IPS-20b (cell line): ENCODE measurements at regions not wholly inside any gene's neighbourhood (a gene's known extent, or its start where the extent isn't known, plus 50 kb on each side); places are given as distances from the start of the nearest gene placed in this dataset.
"Not testable (repeated sequence)": the region's sequence is repeated elsewhere in the genome, so short reads cannot be mapped to it uniquely, and the experiment has no call there.

Experiments used
- H3K27ac ChIP-seq: one replicate; pipeline ENCODE4 v1.5.1; 2013; ENCODE audit warnings: low read length
- H3K27me3 ChIP-seq: 2 replicates; pipeline ENCODE4 v1.6.1; 2013; ENCODE audit warnings: mild to moderate bottlenecking, low read length, inconsistent platforms; ENCODE audit not compliant: insufficient read depth
- H3K36me3 ChIP-seq: 2 replicates; pipeline ENCODE4 v1.6.1; 2013; ENCODE audit warnings: low read depth, mild to moderate bottlenecking, inconsistent platforms, low read length, moderate library complexity; ENCODE audit not compliant: insufficient read depth
- H3K4me1 ChIP-seq: 2 replicates; pipeline ENCODE4 v1.6.1; 2013; ENCODE audit warnings: mild to moderate bottlenecking, control low read depth, inconsistent platforms, low read length, moderate library complexity; ENCODE audit not compliant: insufficient read depth
- H3K4me3 ChIP-seq: 2 replicates; pipeline ENCODE4 v1.5.1; 2013; ENCODE audit warnings: mild to moderate bottlenecking, low read length, inconsistent platforms
- H3K9ac ChIP-seq: 2 replicates; pipeline ENCODE4 v1.6.1; 2013; ENCODE audit warnings: low read depth, mild to moderate bottlenecking, inconsistent platforms, low read length, moderate library complexity
- H3K9me3 ChIP-seq: 2 replicates; pipeline ENCODE4 v1.6.1; 2013; ENCODE audit warnings: mild to moderate bottlenecking, low read depth, low read length, inconsistent platforms; ENCODE audit not compliant: insufficient read depth

DNA sequence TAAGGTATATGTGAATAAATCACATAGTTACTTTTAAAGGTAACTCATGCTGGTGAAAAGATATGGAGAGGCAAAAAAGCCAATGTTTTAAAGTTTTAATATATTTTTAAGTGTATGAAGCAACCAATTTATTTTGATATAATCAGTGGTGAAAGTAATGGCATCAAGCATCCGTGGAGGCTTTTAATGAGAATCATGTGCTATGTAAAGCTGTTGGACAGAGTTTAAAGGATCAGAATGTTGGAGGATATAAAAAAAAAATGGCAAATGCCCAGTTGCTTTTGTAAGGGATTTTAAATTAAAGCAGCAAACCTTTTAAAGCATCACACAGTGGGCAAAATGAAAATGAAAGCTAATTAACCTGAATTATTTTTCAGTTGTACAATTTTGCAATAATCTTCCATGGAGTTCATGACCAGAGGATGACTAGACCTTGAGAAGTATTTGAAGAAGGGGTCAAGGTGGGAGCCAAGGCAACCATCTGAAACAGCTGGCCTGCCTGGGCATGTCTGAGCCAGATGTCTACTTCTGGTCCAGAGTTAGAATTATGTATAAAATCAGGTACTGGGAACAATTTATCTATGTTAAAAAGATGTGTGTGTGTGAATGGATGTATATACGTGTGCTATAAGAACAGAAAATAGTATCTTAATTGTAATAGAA, 1007.9 kb downstream of the LTN1 start:
- not testable (repeated sequence) for H3K9me3 ChIP-seq, H3K36me3 ChIP-seq, H3K27ac ChIP-seq, H3K9ac ChIP-seq, H3K27me3 ChIP-seq, H3K4me3 ChIP-seq, H3K4me1 ChIP-seq

DNA sequence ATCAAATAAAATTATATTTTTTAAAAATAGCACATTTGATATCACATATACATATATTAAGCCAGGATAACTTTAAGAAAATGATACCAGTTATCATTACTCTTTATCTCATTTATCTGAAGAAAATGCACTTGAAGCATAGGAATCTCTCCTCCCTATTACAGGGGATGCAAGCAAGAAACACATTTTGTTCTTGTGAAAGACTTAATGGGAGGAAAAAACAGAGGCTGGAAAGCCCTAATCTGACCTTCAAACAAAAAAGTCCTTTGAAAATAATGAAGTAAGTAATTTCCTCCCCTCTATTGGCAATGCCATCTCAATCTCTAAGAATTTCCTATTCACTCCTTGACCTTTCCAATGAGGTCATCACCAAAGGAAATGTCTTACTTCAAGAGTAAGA, 1012.6 kb upstream of the ADAMTS5 start:
- H3K27ac ChIP-seq, H3K36me3 ChIP-seq, H3K9me3 ChIP-seq, H3K9ac ChIP-seq, H3K4me3 ChIP-seq, H3K27me3 ChIP-seq, H3K4me1 ChIP-seq: not testable (repeated sequence)

DNA sequence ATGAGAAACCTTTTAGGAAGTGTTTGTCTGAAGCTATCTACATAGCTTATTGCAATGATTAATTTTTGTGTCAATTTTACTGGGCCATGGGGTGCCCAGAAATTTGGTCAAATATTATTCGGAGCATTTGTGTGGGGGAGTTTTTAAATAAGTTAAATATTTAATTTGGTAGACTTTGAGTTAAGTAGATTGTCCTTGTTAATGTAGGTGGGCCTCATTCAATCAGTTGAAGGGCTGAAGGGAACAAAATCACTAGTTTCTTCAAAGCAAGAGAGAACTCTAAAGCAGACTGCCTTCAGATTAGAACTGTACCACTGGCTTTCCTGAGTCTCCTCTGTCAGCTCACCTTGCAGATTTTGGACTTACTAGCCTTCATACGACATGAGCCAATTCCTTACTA, 1008.6 kb upstream of the ADAMTS5 start:
- no peaks in the 10 kb centered on the region for H3K36me3 ChIP-seq
- H3K9me3 ChIP-seq, result no peaks in the 10 kb centered on the region
- H3K9ac ChIP-seq, result no peak overlapping the region
- no peaks in the 10 kb centered on the region for H3K27me3 ChIP-seq
- no peak overlapping the region for H3K4me3 ChIP-seq
- no peak overlapping the region for H3K27ac ChIP-seq
- H3K4me1 ChIP-seq, result no peaks in the 10 kb centered on the region

DNA sequence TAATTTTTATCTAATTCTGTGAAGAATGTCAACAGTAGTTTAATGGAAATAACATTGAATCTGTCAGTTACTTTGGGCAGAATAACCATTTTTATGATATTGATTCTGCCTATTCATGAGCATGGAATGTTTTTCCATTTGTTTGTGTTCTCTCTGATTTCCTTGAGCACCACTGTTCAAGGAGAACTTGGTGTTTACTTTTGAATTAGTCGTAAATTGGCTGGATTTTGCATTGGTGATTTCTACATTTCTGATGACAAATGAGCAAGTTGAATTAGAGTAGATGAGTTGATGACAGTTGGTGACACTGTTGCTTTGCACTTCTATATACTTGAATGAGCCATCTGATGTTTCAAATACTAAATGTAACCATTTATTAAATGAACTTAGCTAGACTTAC, 1007.3 kb upstream of the ADAMTS5 start:
- H3K36me3 ChIP-seq, H3K4me1 ChIP-seq, H3K9ac ChIP-seq, H3K4me3 ChIP-seq, H3K27me3 ChIP-seq, H3K27ac ChIP-seq, H3K9me3 ChIP-seq: not testable (repeated sequence)

DNA sequence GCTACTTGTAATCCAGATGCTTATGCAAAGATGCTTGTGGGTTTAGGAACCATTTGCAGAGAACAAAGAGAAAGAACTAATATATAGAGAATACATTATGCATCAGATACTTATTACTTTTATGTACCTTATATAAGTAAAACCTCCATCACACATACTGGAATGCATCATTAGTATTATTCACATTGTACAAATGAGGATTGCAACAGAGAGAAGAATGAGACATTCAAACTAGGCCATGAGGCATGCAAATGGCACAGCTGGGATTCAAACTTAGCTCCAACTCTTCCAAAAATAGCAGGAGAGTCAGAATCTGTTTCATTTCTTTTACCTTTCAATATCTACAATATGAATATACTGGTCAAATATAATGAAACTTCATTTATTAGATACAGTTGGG, 1001.4 kb upstream of the ADAMTS5 start:
- H3K27me3 ChIP-seq, H3K9me3 ChIP-seq, H3K27ac ChIP-seq, H3K4me1 ChIP-seq, H3K4me3 ChIP-seq, H3K9ac ChIP-seq, H3K36me3 ChIP-seq: not testable (repeated sequence)

DNA sequence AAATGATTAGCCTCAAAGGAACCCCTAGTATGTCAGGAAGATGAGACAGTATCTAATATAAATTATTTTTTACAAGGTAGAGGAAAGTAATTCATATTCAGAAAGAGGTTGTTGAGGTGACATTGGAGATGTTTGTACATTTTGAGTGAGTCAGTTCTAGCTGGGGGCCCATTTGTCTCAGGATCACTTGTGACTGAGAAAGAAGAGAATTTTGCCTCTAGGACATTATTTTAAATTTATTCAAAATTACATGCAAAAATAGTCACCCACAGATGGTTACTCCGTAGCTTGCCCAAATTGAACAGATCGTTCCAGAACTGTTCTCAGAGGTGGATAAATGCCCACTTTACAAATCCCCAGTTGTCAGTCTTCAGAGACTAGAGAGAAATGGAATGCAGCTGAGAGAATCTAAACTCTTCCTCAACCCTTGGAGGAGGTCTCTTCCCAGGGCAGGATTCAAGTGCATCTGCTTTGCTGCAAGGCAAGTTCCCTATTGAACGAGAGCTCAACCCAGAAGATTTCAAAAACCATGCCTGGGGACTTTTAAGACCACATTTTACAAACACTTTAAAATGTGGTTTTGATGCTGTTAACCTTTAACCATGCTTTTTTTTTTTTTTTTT, 987.8 kb upstream of the ADAMTS5 start:
- H3K36me3 ChIP-seq, result no peaks in the 10 kb centered on the region
- no peak overlapping the region for H3K27ac ChIP-seq
- H3K4me3 ChIP-seq, result no peak overlapping the region
- H3K27me3 ChIP-seq, result no peaks in the 10 kb centered on the region
- no peaks in the 10 kb centered on the region for H3K4me1 ChIP-seq
- H3K9ac ChIP-seq, result no peak overlapping the region
- no peaks in the 10 kb centered on the region for H3K9me3 ChIP-seq

DNA sequence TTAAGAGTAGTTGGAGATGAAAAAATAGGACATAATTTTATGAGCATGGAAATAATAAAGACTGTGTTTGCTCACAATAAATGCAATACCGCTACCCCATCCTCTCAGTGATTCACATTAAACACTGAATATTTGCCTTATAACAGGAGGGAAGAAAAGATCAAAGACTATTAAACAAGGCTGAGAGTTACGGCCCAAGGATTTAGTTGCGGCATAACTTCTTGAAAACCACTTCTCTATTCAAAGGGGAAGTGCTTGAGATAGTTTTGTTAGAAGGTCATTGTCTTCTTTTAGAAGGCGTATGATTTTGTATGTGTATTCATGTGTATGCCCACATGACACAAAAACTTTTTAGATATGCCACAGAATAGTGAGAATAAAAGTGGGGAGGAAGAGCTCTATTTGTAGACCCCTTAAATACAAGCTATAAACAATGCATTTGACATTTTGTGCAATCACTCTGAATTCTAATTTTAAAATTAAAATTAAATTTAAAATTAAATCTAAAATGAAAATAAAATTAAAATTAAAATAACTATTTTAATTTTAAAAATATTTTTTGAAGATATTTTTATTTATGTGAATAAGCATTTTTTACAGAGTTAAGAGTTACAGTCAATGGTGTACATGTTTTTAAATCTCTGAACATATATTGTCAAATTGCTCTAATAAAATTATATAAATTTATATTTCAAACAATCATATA, 986.6 kb upstream of the ADAMTS5 start:
- Histone ChIP-seq H3K4me1 (no peaks in the 10 kb centered on the region), H3K27me3 (no peaks in the 10 kb centered on the region), H3K27ac (no peak overlapping the region), H3K9ac (no peak overlapping the region), H3K36me3 (no peaks in the 10 kb centered on the region), H3K4me3 (no peak overlapping the region), H3K9me3 (no peaks in the 10 kb centered on the region)

DNA sequence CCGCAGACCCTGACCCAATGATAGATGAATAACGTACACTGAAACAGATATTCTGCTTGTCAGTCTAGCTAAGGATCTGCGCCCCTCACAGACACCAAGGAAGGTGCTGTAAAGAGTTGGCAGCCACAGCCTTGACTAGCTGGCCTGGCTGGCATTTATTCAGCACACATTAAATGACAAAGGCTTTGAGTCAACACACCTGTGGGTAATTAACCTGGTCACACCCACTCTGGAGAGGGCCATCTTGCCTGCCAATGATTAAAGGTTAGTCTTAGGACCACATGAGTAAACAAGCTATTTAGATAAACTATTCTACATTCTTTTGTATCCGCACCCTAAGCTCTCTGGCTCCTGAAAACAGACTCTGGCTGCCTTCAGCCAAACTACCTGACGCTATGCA, 982.2 kb upstream of the ADAMTS5 start:
- not testable (repeated sequence) for H3K9ac ChIP-seq, H3K4me1 ChIP-seq, H3K4me3 ChIP-seq, H3K9me3 ChIP-seq, H3K36me3 ChIP-seq, H3K27ac ChIP-seq, H3K27me3 ChIP-seq

DNA sequence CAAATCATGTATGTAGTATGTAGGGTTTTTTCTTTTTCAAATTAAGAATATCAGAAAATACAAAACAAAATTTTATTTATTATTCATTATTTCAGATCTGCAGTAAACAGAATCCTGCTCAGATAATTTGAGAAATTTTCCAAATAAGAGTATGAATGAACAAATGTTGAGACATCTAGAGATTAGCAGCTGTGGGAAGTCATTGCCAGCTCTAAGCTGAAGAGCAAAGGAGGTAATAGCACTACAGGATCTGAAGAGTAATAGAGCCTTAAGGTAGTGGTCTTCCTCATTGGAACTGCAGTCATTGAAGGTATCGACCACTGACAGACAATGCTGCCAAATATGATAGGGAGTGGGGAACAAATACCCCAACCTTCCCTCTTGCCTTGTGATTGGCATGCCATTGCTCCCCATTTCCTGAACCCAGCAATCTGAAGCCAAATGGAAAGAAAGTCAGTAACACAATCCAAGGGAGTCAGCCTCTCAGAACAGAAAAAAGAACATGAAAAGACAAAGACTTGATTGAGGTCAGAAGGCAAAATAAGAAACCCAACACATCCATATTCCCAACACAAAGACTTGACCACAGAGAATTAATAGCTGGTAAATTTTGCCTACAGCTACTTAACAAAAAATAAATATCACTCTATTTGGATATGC, 963.4 kb upstream of the ADAMTS5 start:
- H3K36me3 ChIP-seq, H3K4me1 ChIP-seq, H3K9ac ChIP-seq, H3K9me3 ChIP-seq, H3K27ac ChIP-seq, H3K27me3 ChIP-seq, H3K4me3 ChIP-seq: not testable (repeated sequence)

DNA sequence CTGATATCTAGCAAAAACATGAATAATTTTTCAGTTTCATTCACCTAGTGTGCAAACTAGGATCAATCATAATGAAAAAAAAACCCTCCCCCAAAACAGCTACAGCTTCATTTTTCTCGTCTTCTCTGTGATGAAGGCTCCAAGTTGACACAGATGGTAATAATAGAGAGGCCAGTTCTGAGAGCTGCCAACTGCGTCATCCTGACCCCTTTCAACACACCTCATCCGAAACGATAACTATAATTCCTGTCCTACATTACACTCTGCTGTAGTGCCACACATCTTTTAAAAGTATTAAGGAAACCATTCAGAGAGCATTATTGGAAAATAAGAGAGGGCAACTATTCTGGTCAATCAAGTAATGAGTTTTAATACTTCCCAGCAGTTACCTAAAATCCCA, 962.3 kb upstream of the ADAMTS5 start:
- not testable (repeated sequence) for H3K4me1 ChIP-seq, H3K9me3 ChIP-seq, H3K27me3 ChIP-seq, H3K9ac ChIP-seq, H3K4me3 ChIP-seq, H3K36me3 ChIP-seq, H3K27ac ChIP-seq

DNA sequence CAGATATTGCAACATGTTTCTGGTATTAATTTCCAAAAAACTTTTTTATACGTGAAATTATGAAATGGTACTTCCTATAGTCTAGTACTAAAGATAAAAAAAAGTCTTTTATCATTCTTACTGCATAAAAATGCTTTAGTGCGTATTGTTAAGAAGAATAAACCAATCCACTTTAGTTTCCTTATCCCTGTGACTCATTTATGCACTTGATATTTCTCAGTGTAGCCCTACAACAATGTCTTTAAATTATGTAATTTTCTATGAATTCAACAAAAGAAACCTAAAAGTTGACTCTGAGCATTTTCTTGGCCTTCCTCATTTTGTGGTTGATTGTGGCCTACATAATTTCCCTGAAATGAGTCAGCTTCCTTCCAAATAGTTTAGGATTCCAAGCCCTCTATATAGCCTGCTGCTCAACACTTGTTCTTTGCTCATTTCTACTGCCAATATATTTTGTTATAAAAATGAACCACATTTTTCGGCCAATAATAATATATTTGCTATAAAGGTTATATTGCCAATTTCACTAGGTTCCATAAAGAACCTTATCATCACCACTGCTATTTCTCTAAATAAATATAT, 961.7 kb upstream of the ADAMTS5 start:
- H3K9ac ChIP-seq, H3K27ac ChIP-seq, H3K9me3 ChIP-seq, H3K27me3 ChIP-seq, H3K36me3 ChIP-seq, H3K4me3 ChIP-seq, H3K4me1 ChIP-seq: not testable (repeated sequence)

DNA sequence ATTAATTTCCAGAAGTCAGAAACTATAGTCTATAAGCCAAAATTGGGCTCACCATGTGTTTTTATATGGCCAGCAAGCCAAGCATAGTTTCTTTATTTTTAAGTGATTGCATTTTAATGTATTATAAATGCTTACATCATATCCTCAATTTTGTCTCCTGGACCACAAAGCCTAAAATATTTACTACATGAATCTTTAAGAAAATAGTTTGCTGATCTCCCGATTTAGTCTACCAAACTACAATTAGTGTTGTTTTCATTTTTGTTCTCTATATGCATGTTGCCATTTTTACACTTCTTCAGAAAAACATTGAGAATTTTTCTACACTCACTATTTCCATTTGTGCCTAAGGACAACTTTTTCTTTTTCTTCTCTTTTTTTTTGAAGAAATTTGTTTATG, 954.5 kb upstream of the ADAMTS5 start:
- H3K27ac ChIP-seq, H3K36me3 ChIP-seq, H3K4me1 ChIP-seq, H3K4me3 ChIP-seq, H3K9ac ChIP-seq, H3K27me3 ChIP-seq, H3K9me3 ChIP-seq: not testable (repeated sequence)
